IMR-90 (cell line): ENCODE measurements at regions not wholly inside any gene's neighbourhood (a gene's known extent, or its start where the extent isn't known, plus 50 kb on each side); places are given as distances from the start of the nearest gene placed in this dataset.

ENCODE experiments used
- MAFK ChIP-seq: IDR thresholded peaks from 2 replicates; pipeline ENCODE4 v1.6.1; 2012; ENCODE audit warnings: low read depth, low read length, improper control_type of control experiment
- MXI1 ChIP-seq: IDR thresholded peaks from 2 replicates; pipeline ENCODE4 v1.6.1; 2012; ENCODE audit warnings: low read depth, mild to moderate bottlenecking, low read length, moderate library complexity, borderline replicate concordance
- POLR2A ChIP-seq: IDR thresholded peaks from 2 replicates; pipeline ENCODE4 v1.6.1; 2012; ENCODE audit warnings: mild to moderate bottlenecking, low read depth, low read length
- SMC3 ChIP-seq: fragments of 150-350 bp; IDR thresholded peaks from 2 replicates; pipeline ENCODE4 v1.6.1; 2016; ENCODE audit warnings: low read depth, mild to moderate bottlenecking, antibody characterized with exemption, low read length, moderate library complexity
- TF ChIP-seq, protein P1 (sequence below): conservative IDR thresholded peaks from 2 replicates; pipeline ENCODE4 v1.5.1; 2012; ENCODE audit warnings: mild to moderate bottlenecking, low read depth, low read length, improper control_type of control experiment

DNA sequence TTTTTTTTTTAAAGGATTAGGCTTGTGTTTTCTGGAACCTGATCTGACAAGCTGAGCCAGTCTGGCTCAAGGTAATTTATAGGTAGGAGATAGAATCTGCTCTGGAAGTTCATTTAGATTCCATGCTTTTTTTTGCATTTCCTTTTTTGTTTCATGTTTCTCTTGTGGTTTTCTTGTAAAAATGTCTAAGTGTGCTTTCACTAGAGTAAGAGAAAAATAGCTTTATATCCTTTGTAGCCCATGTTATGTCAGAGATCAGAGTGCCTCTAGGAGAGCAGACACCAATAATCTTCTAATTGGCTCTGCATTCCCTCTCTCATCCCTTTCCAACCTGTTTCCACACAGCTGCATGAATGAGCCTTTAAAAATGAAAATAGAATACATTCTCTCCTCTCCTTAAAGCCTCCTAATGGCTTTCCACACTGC, 389.8 kb upstream of the KCNMB2 start:
- TF ChIP-seq POLR2A (no peak), MAFK (no peak), MXI1 (no peak), SMC3 (no peak)
- TF ChIP-seq, protein P1, sequence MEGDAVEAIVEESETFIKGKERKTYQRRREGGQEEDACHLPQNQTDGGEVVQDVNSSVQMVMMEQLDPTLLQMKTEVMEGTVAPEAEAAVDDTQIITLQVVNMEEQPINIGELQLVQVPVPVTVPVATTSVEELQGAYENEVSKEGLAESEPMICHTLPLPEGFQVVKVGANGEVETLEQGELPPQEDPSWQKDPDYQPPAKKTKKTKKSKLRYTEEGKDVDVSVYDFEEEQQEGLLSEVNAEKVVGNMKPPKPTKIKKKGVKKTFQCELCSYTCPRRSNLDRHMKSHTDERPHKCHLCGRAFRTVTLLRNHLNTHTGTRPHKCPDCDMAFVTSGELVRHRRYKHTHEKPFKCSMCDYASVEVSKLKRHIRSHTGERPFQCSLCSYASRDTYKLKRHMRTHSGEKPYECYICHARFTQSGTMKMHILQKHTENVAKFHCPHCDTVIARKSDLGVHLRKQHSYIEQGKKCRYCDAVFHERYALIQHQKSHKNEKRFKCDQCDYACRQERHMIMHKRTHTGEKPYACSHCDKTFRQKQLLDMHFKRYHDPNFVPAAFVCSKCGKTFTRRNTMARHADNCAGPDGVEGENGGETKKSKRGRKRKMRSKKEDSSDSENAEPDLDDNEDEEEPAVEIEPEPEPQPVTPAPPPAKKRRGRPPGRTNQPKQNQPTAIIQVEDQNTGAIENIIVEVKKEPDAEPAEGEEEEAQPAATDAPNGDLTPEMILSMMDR: no peak
